Ovary (tissue), 7 donors: ENCODE measurements at regions not wholly inside any gene's neighbourhood (a gene's known extent, or its start where the extent isn't known, plus 50 kb on each side); places are given as distances from the start of the nearest gene placed in this dataset.

Experiments
- DNase-seq, 5 donors: peaks; one replicate each; pipeline ENCODE4 v3.0.0-alpha.2; 2019 to 2020
- H3K27ac ChIP-seq, 2 donors: fragments of 200-600 bp; one replicate each; pipeline versions ENCODE4 v1.5.1 to v1.8.0; 2019 to 2022
- H3K27me3 ChIP-seq: fragments of 200-600 bp; one replicate; pipeline ENCODE4 v1.8.0; 2022
- H3K36me3 ChIP-seq: fragments of 200-600 bp; sonication (generic); one replicate; pipeline ENCODE4 v1.5.1; 2019
- H3K4me1 ChIP-seq: one replicate; pipeline ENCODE4 v1.8.1; 2013; ENCODE audit warnings: mild to moderate bottlenecking, moderate library complexity; ENCODE audit not compliant: insufficient read depth
- H3K4me3 ChIP-seq: fragments of 200-600 bp; sonication (generic); one replicate; pipeline ENCODE4 v1.5.1; 2017
- H3K9me3 ChIP-seq, 2 donors: fragments of 200-600 bp in 1 of 2; sonication (generic) in 1 of 2; one replicate each; pipeline versions ENCODE4 v1.5.1 to v1.8.1; 2013 to 2019; ENCODE audit warnings: mild to moderate bottlenecking in 1 of 2, moderate library complexity in 1 of 2
- EP300 ChIP-seq: sonication (generic); formaldehyde crosslinking; IDR thresholded peaks from one replicate; pipeline ENCODE4 v1.6.1; 2017; ENCODE audit warnings: antibody characterized with exemption
- POLR2A ChIP-seq: fragments of 450-650 bp; IDR thresholded peaks from one replicate; pipeline ENCODE4 v1.6.1; 2017; ENCODE audit warnings: antibody characterized with exemption, mild to moderate bottlenecking, moderate library complexity
- WGBS, 3 donors: extraction: QIAGEN DNeasy Blood & Tissue Kit in 1 of 3; methylation state at CpG; one replicate each; pipeline versions ENCODE4 v1.1.5 to v1.1.7; 2013 to 2017; 5-methylcytosine and 5-hydroxymethylcytosine counted together
- intact Hi-C, 4 donors: fragments of 100-400 bp; cut with DNase I; formaldehyde crosslinking; loops; one replicate each; pipeline versions ENCODE4 v1.11.0 to v1.15.1; 2022 to 2023
- TF ChIP-seq, protein P1 (sequence below), 3 donors: fragments of 450-650 bp in 2 of 3; fragments of 200-600 bp in 1 of 3; IDR thresholded peaks; one replicate each; pipeline versions ENCODE4 v1.5.1 to v1.8.0; 2016 to 2022; ENCODE audit warnings: antibody characterized with exemption in 3 of 3, mild to moderate bottlenecking in 1 of 3
- donor health status: DM: no; HTN: no; CAD: no; lungs with moderate emphysema.
- donor health status: DM: no; HTN: no; CAD: no.
- donor health status: Bipolar disorder and iron deficiency.
- donor health status: DM: no; HTN: no; CAD: no.
- donor health status: DM: yes; HTN: yes; CAD: no.

DNA sequence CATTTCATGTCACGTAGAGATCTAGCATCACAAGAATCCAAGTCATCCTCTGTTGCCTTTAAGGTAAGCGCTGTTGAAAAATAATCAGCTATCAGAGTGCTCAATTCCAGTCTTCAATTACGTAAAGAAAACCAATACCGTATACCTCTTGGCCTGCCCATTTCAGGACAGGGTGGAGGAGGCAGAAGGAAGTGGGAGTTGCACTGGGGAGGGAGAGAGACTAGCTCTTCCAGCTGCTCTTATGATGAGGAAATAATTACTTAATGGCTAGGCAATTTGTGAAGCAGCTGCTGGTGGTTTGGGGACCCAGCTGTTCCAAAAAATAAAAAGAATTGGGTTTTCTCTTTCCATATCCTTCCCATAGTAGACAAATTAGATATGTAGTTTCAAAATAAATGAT lies 365.8 kb upstream of the MCTP2 start:
- DNase-seq: no peak
- Histone ChIP-seq H3K27ac (no peak overlapping the region), H3K4me3 (no peak overlapping the region), H3K9me3 (no peaks in the 10 kb centered on the region), H3K4me1 (no peaks in the 10 kb centered on the region), H3K36me3 (no peaks in the 10 kb centered on the region), H3K27me3 (no peaks in the 10 kb centered on the region)
- intact Hi-C loops: no loop called here
- no peak for TF ChIP-seq EP300
- WGBS, 3 donors: 44 to 74% (median 66%) methylated on average over 4 of the region's 4 CpGs

DNA sequence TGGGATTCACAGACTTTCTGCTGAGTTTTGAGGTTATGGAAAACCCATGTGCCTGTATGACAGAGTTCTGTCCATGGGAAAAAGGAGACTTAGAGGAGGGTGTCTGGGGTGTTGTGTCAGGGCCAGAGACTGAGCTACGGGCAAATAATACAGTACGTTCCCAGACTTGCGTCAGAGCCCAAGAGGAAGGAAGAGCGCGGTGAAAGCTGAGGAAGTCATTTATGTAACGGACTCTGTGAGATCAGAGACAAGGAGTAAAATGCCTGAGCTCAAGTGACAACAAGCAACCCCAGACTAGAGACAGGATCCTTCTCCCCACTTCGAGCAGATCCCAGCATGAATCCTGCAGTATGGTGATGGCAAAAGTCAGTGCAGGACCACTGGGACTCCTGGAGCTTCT lies 368.6 kb upstream of the MCTP2 start:
- TF ChIP-seq EP300 (no peak), POLR2A (no peak)
- TF ChIP-seq, protein P1, sequence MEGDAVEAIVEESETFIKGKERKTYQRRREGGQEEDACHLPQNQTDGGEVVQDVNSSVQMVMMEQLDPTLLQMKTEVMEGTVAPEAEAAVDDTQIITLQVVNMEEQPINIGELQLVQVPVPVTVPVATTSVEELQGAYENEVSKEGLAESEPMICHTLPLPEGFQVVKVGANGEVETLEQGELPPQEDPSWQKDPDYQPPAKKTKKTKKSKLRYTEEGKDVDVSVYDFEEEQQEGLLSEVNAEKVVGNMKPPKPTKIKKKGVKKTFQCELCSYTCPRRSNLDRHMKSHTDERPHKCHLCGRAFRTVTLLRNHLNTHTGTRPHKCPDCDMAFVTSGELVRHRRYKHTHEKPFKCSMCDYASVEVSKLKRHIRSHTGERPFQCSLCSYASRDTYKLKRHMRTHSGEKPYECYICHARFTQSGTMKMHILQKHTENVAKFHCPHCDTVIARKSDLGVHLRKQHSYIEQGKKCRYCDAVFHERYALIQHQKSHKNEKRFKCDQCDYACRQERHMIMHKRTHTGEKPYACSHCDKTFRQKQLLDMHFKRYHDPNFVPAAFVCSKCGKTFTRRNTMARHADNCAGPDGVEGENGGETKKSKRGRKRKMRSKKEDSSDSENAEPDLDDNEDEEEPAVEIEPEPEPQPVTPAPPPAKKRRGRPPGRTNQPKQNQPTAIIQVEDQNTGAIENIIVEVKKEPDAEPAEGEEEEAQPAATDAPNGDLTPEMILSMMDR (IDR thresholded peaks at IDR 0.05): no peak
- H3K27me3 ChIP-seq: no peaks in the 10 kb centered on the region
- intact Hi-C loops: no loop called here
- no peak overlapping the region for H3K27ac ChIP-seq
- no peak for DNase-seq
- H3K36me3 ChIP-seq: no peaks in the 10 kb centered on the region
- 87 to 93% (median 92%) methylated on average over 7 of the region's 7 CpGs for WGBS, 3 donors
- no peaks in the 10 kb centered on the region for H3K9me3 ChIP-seq
- no peaks in the 10 kb centered on the region for H3K4me1 ChIP-seq
- H3K4me3 ChIP-seq: no peak overlapping the region

DNA sequence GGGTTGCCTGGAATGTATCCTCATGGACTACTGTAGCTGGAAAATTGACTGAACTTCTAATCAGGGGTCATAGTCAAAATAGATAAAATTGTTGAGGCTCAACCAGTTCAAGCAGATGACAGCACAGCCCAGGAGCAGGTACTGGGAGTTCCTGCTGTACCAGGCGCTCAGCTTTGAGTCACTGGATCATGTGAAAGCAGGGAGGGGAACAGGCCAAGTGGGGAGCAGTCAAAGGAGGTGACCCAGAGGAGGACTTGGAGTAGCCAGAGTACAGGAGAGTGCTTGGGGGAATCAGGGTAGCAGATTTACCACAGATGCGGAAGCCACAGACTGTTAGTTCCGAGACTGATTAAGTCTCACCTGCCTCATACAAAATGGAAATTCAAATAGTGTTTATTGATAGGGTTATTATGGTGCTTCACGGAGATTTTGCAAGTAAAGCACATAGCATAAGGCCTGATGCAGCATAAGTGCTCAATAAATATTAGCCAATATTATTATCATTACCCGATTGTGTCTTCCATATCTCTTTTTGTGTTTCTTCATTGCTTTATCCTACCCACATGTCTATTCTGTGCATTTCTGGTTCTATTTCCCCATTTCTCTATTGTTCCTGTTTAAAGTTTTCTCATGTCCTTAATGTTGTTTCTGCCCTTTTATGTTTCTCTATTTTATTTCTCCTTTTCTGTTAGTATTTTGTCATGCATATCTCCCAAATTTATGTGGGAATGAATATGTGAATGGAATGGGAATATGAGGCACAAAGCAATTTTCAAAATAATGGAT lies 369.2 kb upstream of the MCTP2 start:
- H3K27me3 ChIP-seq: no peaks in the 10 kb centered on the region
- intact Hi-C loops: no loop called here
- H3K9me3 ChIP-seq: no peaks in the 10 kb centered on the region
- H3K27ac ChIP-seq: no peak overlapping the region
- H3K4me1 ChIP-seq: no peaks in the 10 kb centered on the region
- no peak overlapping the region for H3K4me3 ChIP-seq
- DNase-seq: no peak
- 88 to 95% (median 94%) methylated on average over 5 of the region's 5 CpGs for WGBS, 3 donors
- no peak for TF ChIP-seq POLR2A
- no peak for TF ChIP-seq EP300
- TF ChIP-seq, protein P1 (IDR thresholded peaks at IDR 0.05): no peak
- no peaks in the 10 kb centered on the region for H3K36me3 ChIP-seq

DNA sequence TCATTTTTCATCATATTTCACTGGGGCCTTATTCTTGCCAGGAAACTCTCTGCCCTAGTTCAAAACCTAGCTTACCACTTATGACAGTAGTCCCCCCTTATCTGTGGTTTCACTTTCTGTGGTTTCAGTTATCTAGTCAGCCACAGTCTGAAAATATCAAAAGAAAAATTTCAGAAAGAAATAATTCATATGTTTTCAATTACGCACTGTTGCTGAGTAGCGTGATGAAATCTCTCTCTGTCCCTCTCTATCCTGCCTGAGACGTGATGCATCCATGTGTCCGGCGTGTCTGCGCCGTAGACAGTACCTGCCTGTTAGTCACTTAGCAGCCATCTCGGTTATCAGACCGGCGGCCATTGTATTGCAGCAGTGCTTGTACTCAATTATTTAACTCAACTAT lies 369.9 kb upstream of the MCTP2 start:
- Histone ChIP-seq H3K27ac (no peak overlapping the region), H3K4me1 (no peaks in the 10 kb centered on the region), H3K9me3 (no peaks in the 10 kb centered on the region), H3K4me3 (no peak overlapping the region), H3K27me3 (no peaks in the 10 kb centered on the region), H3K36me3 (no peaks in the 10 kb centered on the region)
- intact Hi-C loops: no loop called here
- TF ChIP-seq, protein P1 (IDR thresholded peaks at IDR 0.05): no peak
- TF ChIP-seq EP300 (no peak), POLR2A (no peak)
- 78 to 80% (median 78%) methylated on average over 10 of the region's 10 CpGs for WGBS, 3 donors
- DNase-seq: no peak

DNA sequence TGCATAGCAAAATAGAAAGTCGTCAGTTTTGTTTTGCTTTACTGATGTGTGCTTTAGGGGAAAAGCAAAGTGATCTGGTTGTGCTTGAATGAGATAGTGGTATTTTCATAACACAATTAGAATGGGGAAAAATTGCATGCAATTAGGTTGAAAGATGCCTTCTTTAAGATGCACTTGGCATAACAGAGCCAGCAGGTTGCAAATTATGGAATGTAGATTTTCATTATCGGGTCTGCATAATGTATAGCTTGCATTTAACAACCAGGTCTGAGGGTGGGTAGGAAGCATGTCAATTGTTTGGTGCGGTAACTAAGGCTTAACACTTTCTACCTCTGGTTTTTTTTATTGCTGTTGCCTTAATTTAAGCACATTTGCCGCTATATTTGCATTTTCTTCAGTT lies 370.7 kb upstream of the MCTP2 start:
- H3K27me3 ChIP-seq: no peaks in the 10 kb centered on the region
- WGBS, 3 donors: 76 to 86% (median 78%) methylated on average over 4 of the region's 4 CpGs
- no peak overlapping the region for H3K4me3 ChIP-seq
- TF ChIP-seq POLR2A: no peak
- TF ChIP-seq, protein P1 (IDR thresholded peaks at IDR 0.05): no peak
- TF ChIP-seq EP300: no peak
- H3K27ac ChIP-seq: no peak overlapping the region
- no peaks in the 10 kb centered on the region for H3K4me1 ChIP-seq
- DNase-seq: no peak
- no peaks in the 10 kb centered on the region for H3K9me3 ChIP-seq
- intact Hi-C loops: no loop called here
- H3K36me3 ChIP-seq: no peaks in the 10 kb centered on the region
